ENCODE measurements at regions not wholly inside any gene's neighbourhood (a gene's known extent, or its start where the extent isn't known, plus 50 kb on each side); places are given as distances from the start of the nearest gene placed in this dataset.
A peak's percentile ranks its signal among the peaks of the same experiment; 100 is the strongest.
"Not testable (repeated sequence)": the region's sequence is repeated elsewhere in the genome, so short reads cannot be mapped to it uniquely, and the experiment has no call there.

DNA sequence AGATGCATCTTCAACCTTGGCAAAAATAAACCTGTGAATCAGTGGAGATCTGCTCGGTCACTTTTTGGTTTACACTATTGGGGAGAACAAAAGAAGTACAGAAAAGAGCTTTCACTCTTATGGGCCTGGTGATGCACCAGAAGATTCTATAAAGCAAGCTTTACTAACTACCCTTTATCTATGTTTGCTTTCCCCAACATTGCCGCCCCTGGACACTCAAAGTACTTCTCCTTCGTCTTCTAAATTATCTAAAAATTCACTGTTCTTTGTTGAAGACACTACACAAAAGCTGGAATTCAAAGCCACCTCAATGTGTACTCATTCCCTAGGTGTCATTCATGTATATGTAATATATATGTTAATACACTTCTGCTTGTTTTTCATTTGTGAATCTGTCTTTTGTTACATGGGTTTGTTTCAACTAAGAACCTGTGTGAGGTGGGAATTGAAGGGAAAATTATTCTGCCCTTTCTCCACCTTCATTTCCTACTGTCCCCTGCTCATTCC is 97.9 kb upstream of the BTN3A2 start:
- no peak for DNase-seq

DNA sequence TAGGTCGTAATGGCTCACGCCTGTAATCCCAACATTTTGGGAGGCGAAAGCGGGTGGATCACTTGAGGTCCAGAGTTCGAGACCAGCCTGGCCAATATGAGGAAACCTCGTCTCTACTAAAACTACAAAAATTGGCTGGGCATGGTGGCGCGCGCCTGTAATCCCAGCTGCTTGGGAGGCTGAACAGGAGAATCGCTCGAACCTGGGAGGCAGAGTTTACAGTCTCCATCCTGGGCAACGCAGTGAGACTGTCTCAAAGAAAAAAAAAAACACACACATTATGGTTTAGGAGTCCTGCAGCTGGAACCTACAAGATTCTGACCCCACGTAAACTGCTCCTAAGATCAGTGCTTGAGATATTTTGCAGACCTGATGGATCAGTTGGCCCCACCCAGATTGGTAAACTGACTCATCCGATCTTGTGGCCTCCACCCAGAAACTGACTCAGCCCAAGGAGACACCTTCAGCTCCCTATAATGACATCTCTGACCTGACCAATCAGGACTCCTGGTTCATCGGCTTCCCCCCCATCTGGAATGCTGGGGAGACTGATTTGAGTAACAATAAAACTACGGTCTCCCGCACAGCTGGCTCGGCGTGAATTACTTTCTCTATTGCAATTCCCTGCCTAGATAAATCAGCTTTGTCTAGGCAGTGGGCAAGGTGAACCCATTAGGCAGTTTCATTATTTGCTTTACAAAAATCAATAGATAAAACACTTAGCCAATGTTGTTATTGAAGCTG is 96.2 kb upstream of the BTN3A2 start:
- DNase-seq, result no peak

DNA sequence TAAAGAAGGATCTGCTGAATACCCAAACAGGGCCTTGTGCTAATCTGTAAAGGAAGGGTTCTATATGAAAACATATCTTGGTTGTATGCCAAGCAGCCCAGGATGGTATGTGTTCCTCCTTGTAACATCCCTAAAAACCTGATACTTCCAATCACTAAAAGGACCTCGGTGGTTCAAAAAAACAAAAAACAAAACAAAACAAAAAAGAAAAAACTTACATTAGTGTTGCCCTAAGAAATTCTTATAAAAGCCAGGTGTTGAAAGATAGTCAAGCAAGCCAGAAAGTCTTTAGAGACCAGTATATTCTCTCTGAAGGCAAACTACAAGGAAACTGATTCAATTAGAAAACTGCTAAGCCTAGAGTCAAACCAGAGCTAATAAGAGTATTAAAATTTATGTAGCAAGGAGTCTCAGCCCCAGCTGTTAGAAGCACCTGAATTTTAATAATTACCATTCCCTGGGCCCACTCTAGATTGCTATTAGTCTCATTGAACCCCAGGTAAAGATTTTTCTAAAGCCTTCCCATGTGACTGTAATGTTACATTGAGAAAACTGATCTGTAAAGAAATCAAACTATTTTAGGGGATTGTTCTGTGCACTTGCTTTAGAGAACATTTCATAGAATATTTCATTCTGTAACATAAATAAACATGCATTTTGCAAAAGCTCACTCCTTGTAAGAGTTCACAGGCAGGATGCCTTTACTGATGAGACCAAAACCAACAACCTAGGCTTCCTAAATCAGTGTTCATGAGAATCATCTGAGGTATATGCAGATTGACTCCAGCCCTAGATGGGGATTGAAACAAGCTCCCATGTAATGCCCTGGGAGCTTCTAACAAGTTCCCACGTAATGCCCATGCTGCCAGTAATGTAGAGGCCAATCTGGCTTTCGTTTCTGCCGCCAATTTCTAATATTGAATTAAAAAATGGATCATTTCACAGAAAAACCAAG is 95.2 kb upstream of the BTN3A2 start:
- no peak for DNase-seq

DNA sequence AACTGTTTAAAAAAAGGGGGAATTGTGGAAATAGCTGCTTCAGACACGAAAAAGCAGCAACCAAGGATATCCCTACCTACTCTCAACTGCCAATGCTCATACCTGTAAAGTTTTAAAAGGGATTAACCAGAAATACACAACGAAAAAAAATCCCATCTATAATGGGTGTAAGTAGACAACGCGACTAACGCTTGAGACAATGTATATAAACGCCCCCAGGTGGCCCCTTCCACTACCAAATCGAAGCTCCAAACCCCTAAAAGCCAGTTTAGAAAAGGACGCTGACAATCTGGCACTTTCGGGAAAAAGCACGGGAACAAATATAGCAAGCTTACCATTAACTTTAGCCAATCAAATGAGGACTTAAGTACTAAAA is 94.5 kb upstream of the BTN3A2 start:
- DNase-seq, result no peak

DNA sequence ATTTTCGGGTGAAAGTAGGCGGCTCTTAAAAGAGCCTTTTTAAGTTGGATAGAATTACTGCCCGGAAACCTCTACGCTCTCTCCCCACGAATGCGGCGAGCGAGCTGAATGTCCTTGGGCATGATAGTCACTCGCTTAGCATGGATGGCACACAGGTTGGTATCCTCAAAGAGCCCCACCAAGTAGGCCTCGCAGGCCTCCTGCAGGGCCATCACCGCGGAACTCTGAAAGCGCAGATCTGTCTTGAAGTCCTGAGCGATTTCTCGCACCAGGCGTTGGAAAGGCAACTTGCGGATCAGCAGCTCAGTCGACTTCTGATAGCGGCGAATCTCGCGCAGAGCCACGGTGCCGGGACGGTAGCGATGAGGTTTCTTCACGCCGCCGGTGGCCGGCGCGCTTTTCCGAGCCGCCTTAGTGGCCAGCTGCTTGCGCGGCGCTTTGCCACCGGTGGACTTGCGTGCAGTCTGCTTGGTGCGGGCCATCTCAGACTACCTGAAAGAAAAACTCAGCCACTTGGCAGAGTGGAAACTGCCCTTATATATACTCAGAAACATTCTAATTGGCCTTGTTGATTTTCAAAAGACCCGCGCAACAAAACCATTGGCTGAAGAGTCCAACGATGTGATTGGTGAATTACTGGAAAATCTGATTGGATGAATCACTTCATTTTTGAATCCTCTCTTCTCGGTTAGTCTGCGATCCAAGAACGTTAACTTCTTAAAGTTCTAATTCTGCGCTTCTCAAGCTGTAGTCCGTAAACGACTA is 93.9 kb upstream of the BTN3A2 start:
- peak; percentile 18 for DNase-seq

DNA sequence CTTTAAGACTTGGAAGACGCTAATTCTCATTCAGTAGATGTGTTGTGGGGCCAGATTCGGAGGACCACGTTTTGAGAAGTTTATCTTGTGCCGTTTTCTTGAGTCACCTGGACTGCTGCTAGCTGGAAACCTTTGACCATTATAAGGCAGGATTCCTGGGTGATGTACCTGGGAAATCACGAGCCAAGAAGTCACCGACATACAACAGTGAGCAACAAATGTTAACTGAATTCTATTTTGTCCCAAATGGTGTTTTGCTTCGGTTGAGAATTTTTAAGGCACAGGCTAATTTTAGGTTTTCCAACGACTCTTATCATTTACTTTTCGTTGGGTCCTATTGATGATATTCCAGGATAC is 93.4 kb upstream of the BTN3A2 start:
- DNase-seq, result no peak

DNA sequence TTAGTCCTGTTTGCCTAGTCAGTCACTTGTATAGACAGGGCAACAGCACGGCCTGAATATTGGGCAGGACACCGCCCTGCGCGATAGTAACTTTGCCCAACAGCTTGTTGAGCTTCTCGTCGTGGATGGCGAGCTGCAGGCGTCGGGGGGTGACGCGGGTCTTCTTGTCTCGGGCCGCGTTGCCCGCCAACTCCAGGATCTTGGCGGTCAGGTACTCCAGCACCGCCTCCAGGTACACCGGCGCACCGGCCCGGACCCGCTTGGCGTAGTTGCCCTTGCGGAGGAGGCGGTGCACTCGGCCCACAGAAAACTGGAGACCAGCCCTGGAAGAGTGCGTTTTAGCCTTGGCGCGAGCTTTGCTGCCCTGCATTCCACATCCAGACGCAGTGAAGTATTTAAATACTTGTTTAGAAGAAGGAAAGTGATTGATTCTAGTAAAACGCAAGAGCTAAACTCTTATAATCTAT is 92.8 kb upstream of the BTN3A2 start:
- DNase-seq, result peak; percentile 29

DNA sequence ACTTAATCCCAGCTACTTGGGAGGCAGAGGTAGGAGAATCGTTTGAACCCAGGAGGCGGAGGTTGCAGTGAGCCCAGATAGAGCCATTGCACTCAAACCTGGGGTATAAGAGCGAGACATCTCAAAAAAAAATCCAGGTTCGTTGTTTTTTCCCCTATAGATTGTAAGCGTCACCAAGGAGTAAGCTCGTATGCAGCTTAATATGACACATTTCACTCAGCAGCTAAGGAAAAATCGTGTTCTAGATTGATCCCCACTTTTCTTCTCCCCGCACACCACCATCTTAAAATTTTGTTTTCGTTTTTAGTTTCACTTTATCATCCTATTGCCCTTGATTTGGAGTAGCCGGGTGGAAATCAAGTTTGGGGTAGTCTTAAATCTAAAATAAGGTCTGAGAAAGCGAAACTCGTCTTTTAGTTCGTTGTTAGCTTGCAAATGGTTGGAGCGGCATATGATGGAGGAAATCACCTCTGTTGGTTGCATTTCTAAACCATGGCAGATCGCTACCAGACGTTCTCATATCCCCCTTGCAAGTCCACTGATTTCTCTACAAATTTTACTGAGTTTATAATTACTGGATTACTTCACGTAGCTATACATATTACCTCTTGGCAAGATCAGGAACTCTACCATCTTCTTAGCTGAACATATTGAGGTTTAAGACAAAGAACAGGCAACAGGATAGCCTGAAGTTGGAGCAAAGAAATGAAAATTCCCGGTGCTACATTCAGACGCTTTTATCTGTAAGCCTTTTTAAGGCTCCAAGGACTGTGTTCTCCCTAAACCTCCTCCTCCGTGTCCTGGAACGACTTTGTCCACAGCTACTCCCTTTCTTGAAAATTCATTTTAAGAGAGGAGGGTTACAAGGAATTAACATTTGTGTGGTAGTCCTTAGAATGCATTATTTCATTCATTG is 91.1 kb upstream of the BTN3A2 start:
- DNase-seq, result no peak

DNA sequence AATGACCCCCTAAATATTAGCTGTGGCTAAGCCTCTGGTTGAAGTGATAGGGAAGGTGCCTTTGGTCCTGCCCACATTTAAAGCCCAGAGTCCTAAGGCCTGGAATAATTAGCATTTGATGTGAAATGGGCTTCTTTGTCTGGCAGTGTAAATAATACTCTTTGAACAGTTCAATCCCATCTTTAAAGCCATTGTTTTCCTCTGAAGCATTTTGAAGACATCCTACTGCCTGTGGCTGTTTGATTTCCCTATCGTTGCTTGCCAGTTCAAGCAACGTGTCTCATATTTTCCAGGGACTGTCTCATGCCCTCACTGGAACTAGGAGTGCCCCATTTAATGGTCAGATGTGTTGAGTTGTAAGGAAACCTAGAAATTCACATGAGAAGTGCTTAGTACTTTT is 89.3 kb upstream of the BTN3A2 start:
- DNase-seq, result no peak

DNA sequence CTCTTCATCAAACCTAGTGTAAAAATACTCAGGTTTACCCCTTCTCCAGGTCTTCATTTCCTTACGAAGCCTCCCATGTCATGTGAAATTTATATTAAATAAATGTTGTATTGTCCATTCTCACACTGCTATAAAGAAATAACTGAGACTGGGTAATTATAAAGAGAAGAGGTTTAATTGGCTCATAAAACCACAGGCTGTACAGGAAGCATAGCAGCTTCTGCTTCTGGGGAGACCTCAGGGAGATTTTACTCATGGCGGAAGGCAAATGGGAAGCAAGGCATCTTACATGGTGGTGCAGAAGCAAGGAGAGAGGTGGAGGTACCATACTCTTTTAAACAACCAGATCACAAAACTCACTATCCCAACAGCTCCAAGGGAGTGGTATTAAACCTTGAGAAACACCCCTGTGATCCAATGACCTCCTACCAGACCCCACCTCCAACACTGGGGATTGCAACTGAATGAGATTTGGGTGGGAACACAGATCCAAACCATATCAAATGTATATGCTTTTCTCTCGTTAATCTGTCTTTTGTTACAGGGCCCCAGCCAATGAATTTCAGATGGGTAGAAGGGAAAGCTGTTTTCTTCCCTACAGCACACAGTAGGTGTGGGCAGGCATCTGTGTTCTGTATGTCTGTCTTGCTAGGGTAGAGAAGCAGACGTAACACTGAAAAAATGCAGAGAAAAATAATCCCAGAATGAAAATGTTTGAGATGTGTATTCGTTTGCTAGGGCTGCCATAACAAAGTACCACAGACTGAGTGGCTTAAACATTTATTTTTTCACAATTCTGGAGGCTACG is 88.0 kb upstream of the BTN3A2 start:
- no peak for DNase-seq

DNA sequence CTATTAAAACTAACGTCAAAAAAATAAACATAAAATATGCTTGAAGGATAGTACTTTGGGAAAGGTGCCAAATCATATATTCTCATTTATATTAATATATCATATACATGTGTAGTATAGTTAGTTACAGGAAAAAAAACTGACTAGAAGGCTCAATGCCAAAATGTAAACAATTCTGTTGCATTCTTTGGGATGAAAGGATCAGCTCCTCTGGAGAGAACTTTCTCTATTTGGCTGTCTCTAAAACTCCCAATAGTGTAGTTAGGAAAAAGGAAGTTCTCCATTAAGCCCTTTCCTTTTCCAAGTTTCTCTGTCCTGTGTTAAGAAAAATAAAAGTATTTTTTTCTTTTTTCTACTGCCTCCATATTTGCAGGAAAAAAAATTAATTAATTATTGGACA is 86.5 kb upstream of the BTN3A2 start:
- no peak for DNase-seq

DNA sequence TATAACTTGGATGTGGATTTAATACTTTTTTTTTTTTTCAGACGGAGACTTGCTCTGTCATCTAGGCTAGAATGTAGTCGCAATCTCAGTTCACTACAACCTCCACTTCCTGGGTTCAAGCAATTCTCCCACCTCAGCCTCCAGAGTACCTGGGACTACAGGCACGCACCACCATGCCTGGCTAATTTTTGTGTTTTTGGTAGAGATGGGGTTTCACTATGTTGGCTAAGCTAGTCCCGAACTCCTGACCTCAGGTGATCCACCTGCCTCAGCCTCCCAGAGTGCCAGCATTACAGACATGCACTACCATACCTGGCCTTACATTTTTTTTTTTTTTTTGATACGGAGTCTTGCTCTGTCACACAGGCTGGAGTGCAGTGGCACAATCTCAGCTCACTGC is 85.6 kb upstream of the BTN3A2 start:
- not testable (repeated sequence) for DNase-seq

DNA sequence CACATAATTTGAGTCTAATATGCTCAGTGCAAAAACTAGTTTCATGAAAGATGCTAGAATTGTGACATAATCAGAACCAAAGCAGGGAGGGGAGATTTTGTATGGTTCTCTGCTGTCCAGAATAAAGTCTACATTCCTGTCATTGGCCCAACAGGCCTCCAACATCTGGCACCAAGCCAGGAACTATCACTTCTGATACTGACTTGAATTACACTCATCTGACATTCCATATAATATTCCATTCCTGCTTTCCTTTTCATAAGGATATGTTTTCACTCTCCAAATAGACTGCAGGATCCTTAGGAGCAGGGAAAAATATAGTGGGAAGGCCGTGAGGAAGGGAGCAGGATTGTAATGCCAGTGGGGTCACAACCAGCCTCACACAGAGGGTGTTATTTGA is 84.6 kb upstream of the BTN3A2 start:
- DNase-seq, result no peak

DNA sequence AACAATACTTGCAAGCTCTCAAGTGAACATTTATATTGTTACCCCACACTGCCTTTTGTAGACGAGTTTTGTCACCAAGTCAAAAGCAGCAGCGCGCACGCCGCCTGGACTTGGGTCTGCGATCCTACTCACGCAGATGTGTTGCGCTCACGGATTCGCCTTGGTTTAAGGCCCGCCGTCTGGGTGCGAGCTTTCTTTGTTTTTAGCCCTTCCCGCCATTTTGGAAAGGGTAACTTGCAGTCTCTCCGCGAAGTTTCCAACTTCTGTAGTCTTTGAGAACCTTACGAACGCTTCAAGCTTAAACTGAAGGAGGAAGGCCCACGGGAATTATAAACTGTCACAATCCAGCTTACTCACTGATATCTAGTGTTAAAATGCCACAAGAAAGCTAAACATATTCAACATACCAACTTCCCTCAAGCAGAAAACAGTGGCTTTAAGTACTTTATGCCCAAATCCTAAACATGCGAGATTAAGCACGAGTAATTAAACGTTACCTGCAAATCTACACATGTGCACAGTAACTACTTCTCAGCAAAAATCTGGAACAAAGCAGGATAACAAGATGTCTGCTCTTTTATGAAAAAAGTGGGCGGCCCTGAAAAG is 80.4 kb upstream of the BTN3A2 start:
- peak; percentile 25 for DNase-seq

DNA sequence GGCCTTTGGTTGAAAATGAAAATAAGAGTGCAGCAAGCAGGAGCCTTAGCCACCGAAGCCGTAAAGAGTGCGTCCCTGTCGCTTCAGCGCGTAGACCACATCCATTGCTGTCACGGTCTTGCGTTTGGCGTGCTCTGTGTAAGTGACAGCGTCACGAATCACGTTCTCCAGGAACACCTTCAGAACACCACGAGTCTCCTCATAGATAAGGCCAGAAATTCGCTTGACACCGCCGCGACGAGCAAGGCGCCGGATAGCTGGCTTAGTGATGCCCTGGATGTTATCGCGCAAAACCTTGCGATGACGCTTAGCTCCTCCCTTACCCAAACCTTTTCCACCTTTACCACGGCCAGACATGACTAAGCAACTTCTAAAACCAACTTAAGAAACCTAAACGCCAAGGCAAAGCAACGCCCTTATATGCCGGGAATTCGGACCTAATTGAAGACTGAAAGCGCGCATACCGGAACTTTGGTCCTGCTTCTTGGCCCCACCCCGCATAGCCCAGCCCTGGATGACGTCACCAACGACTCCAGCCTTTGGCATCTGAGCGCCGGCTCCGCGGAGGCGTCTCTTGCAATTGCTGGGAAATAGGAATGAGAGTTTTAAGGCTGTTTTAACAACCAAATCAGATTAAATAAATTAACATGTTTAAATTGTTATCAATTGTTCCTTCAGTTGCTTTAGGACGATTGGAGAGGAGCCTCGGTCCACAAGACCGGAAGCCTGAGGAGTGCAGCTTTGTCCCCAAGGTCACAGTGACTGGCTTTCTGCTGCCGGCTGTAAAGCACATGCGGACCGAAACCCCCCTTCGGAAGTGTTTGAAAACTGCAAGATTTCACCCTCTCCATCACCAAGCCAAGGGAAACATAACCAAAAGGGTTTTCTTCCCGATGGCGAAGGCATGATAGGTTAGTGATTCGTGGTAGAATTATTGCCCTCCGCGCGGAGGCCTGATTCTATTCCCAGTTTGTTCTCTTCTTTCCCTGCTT is 79.6 kb upstream of the BTN3A2 start:
- peak; percentile 59 for DNase-seq

DNA sequence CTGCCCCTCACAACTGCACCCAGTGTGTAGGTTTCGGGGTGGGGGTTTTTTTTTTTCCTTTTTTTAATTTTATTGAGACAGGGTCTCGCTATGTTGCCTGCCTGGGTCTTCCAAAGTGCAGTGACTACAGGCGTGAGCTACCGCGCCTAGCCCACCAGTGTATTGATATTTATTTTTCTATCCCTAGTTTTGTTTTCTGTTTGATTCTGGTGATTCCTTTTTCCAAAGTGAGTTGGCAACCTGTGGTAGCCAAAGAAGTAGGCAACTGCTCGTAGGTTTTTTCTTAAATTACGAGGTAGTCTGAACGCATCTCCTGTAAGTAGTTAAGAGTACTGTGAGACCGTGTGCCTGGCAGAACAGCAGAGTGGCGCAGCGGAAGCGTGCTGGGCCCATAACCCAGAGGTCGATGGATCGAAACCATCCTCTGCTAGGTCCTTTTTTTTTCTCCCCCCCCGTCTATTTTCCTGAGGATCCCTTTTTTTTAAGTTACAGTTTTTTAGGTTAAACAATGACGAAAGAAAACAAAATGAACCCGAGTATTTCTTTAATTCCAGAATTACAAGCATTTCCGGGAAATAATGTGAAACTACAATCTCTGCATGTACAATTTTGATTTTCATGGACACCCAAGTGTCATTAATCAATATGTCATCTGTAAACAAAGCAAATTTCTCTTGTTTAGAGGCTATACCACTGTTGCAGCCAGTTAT is 78.7 kb upstream of the BTN3A2 start:
- DNase-seq, result no peak

DNA sequence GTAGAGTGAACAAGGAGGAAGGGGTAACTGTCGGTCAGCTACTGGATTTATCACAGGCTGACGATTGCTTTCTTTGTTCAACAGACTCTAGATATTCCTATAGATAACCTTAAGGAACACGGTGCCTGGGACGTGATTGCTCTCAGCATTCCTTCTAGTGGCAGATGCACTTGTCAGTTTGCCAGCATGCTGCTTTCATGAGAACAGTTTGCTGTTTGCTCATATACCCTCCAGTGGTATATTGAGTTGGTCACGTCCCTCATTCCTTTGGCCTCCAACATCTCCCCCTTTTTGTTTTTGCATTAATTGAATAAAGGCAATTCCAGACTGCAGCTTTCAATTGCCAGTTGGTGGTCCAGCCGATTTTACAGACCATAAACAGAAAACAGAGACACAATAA is 76.8 kb upstream of the BTN3A2 start:
- no peak for DNase-seq

DNA sequence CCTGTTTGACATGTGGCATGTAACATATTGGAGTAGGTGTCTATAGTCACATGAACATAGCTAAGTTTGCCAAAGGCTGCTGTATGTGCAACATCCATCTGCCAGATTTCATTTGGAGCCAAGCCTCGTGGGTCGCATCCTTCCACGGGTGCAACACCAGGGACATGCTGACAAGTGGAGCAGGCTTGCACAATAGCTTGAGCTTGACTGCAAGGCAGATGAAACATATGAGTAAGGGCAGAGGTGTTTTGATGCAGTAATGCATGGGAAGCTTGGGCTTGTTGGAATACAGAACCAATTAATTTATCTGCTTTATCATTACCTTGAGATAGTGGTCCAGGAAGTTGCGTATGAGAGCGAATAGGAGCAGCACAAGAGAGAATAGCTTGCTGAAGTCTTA is 74.1 kb upstream of the BTN3A2 start:
- no peak for DNase-seq

DNA sequence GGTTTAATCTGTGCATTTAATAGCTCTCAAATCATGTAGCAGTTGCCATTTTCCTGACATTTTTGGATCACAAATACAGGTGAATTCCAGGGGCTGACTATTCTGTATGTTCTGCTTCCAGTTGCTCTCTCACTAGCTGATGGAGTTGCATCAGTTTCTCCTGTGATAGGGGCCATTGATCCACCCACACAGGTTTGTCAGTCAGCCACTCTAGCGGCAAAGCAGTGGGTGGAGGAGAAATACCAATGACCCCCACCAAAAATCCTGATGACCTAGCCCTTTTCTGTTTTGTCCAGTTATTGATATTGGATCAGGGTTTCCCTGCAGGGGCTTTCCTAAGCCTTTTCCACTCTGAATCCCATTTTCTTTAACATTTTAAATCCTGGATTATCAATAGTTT is 72.3 kb upstream of the BTN3A2 start:
- DNase-seq, result no peak

All from activated gamma-delta T cell (primary cell).